H9 (cell line): ENCODE measurements at regions not wholly inside any gene's neighbourhood (a gene's known extent, or its start where the extent isn't known, plus 50 kb on each side); places are given as distances from the start of the nearest gene placed in this dataset.

Source experiments
- DNase-seq: peaks from one replicate; pipeline ENCODE4 v3.0.0-alpha.2; 2017
- H2AFZ ChIP-seq: one replicate; pipeline ENCODE4 v1.6.1; 2013; ENCODE audit warnings: mild to moderate bottlenecking, low read length, control low read depth, moderate library complexity
- H2AK5ac ChIP-seq: 2 replicates; pipeline ENCODE4 v1.6.1; 2013; ENCODE audit warnings: low read length, control low read depth, mixed read lengths; ENCODE audit not compliant: insufficient read length
- H2BK120ac ChIP-seq: one replicate; pipeline ENCODE4 v1.6.1; 2013; ENCODE audit warnings: low read depth, mild to moderate bottlenecking, low read length, control low read depth, inconsistent platforms; ENCODE audit not compliant: poor library complexity, severe bottlenecking
- H2BK12ac ChIP-seq: 2 replicates; pipeline ENCODE4 v1.6.1; 2013; ENCODE audit warnings: low read length, control low read depth, mixed read lengths, low read depth; ENCODE audit not compliant: insufficient read length
- H2BK15ac ChIP-seq: 2 replicates; pipeline ENCODE4 v1.6.1; 2013; ENCODE audit warnings: low read depth, low read length, control low read depth
- H2BK20ac ChIP-seq: one replicate; pipeline ENCODE4 v1.6.1; 2013; ENCODE audit warnings: low read depth, mild to moderate bottlenecking, low read length, control low read depth, inconsistent platforms; ENCODE audit not compliant: poor library complexity, severe bottlenecking
- H2BK5ac ChIP-seq: 2 replicates; pipeline ENCODE4 v1.6.1; 2013; ENCODE audit warnings: low read length, control low read depth, mixed read lengths; ENCODE audit not compliant: insufficient read length
- H3K14ac ChIP-seq: 2 replicates; pipeline ENCODE4 v1.6.1; 2013; ENCODE audit warnings: low read length, control low read depth; ENCODE audit not compliant: insufficient read depth
- H3K18ac ChIP-seq: 2 replicates; pipeline ENCODE4 v1.6.1; 2013; ENCODE audit warnings: low read depth, mild to moderate bottlenecking, mixed read lengths, low read length, control low read depth; ENCODE audit not compliant: insufficient read length
- H3K23ac ChIP-seq: 2 replicates; pipeline ENCODE4 v1.6.1; 2013; ENCODE audit warnings: low read length, control low read depth, mixed read lengths, low read depth; ENCODE audit not compliant: insufficient read length
- H3K23me2 ChIP-seq: 2 replicates; pipeline ENCODE4 v1.6.1; 2013; ENCODE audit warnings: low read depth, mild to moderate bottlenecking, mixed read lengths, low read length, control low read depth; ENCODE audit not compliant: insufficient read length, poor library complexity, severe bottlenecking
- H3K27ac ChIP-seq: 2 replicates; pipeline ENCODE4 v1.5.1; 2013; ENCODE audit warnings: low read length, control low read depth, mixed read lengths, low read depth; ENCODE audit not compliant: insufficient read length
- H3K27me3 ChIP-seq: 2 replicates; pipeline ENCODE4 v1.6.1; 2013; ENCODE audit warnings: low read length, control low read depth, inconsistent platforms; ENCODE audit not compliant: insufficient read depth
- H3K4ac ChIP-seq: 2 replicates; pipeline ENCODE4 v1.6.1; 2013; ENCODE audit warnings: low read depth, mild to moderate bottlenecking, control low read depth, inconsistent platforms, low read length, moderate library complexity
- H3K4me1 ChIP-seq: 2 replicates; pipeline ENCODE4 v1.6.1; 2013; ENCODE audit warnings: low read length, control low read depth, inconsistent platforms; ENCODE audit not compliant: insufficient read depth
- H3K4me2 ChIP-seq: 2 replicates; pipeline ENCODE4 v1.6.1; 2013; ENCODE audit warnings: low read length, control low read depth, mixed read lengths; ENCODE audit not compliant: insufficient read length, insufficient read depth
- H3K56ac ChIP-seq: 2 replicates; pipeline ENCODE4 v1.6.1; 2013; ENCODE audit warnings: low read depth, mild to moderate bottlenecking, mixed read lengths, low read length, control low read depth; ENCODE audit not compliant: insufficient read length
- H3K79me1 ChIP-seq: 2 replicates; pipeline ENCODE4 v1.6.1; 2013; ENCODE audit warnings: low read depth, mild to moderate bottlenecking, moderate library complexity, low read length, control low read depth, inconsistent platforms; ENCODE audit not compliant: insufficient read depth, poor library complexity, severe bottlenecking
- H3K79me2 ChIP-seq: 2 replicates; pipeline ENCODE4 v1.6.1; 2013; ENCODE audit warnings: low read length, control low read depth, inconsistent platforms; ENCODE audit not compliant: insufficient read depth
- H3K9ac ChIP-seq: 2 replicates; pipeline ENCODE4 v1.6.1; 2013; ENCODE audit warnings: low read length, control low read depth, mixed read lengths; ENCODE audit not compliant: insufficient read length; ENCODE audit errors: extremely low read depth
- H3K9me3 ChIP-seq: one replicate; pipeline ENCODE4 v1.6.1; 2013; ENCODE audit warnings: low read depth, low read length, inconsistent platforms; ENCODE audit not compliant: control insufficient read depth
- H3T11ph ChIP-seq: one replicate; pipeline ENCODE4 v1.6.1; 2013; ENCODE audit warnings: mild to moderate bottlenecking, low read length, control low read depth, inconsistent platforms
- H4K20me1 ChIP-seq: one replicate; pipeline ENCODE4 v1.6.1; 2013; ENCODE audit not compliant: control insufficient read depth, insufficient read length, insufficient read depth
- H4K5ac ChIP-seq: 2 replicates; pipeline ENCODE4 v1.6.1; 2013; ENCODE audit warnings: low read depth, mild to moderate bottlenecking, mixed read lengths, low read length, control low read depth; ENCODE audit not compliant: insufficient read length
- H4K8ac ChIP-seq: replicated peaks from 2 replicates; pipeline ENCODE4 v1.6.1; 2013; ENCODE audit warnings: low read length, control low read depth, mixed read lengths, low read depth; ENCODE audit not compliant: insufficient read length
- H4K91ac ChIP-seq: 2 replicates; pipeline ENCODE4 v1.6.1; 2013; ENCODE audit warnings: low read depth, mild to moderate bottlenecking, moderate library complexity, mixed read lengths, low read length, control low read depth; ENCODE audit not compliant: insufficient read length
- H3K27ac Mint-ChIP-seq, 3 experiments: 2 replicates in 2 of 3; 3 replicates in 1 of 3; pipeline ENCODE4 v1.8.0; 2020 to 2021; ENCODE audit warnings: mixed read lengths in 3 of 3, mild to moderate bottlenecking in 1 of 3, moderate library complexity in 1 of 3
- H3K27me3 Mint-ChIP-seq: 2 replicates; pipeline ENCODE4 v1.8.0; 2021; ENCODE audit warnings: low read depth, mild to moderate bottlenecking, moderate library complexity, mixed read lengths
- H3K36me3 Mint-ChIP-seq, 3 experiments: 2 replicates in 2 of 3; 3 replicates in 1 of 3; pipeline ENCODE4 v1.8.0; 2020 to 2021; ENCODE audit warnings: low read depth in 3 of 3, mixed read lengths in 3 of 3; ENCODE audit not compliant: insufficient read depth in 1 of 3
- H3K4me1 Mint-ChIP-seq, 2 experiments: 2 replicates each; pipeline ENCODE4 v1.8.0; 2020; ENCODE audit warnings: mixed read lengths in 2 of 2
- H3K4me3 Mint-ChIP-seq, 2 experiments: 2 replicates in 1 of 2; 3 replicates in 1 of 2; pipeline ENCODE4 v1.8.0; 2020 to 2021; ENCODE audit warnings: mild to moderate bottlenecking in 2 of 2, mixed read lengths in 2 of 2, moderate library complexity in 1 of 2
- H3K9me3 Mint-ChIP-seq, 2 experiments: 2 replicates in 1 of 2; 3 replicates in 1 of 2; pipeline ENCODE4 v1.8.0; 2020; ENCODE audit warnings: mild to moderate bottlenecking in 2 of 2, mixed read lengths in 2 of 2, moderate library complexity in 1 of 2
- WGBS: extraction: QIAGEN DNeasy Blood & Tissue Kit; methylation state at CpG from one replicate; pipeline ENCODE4 v1.1.7; 2013; ENCODE audit warnings: missing lambda C conversion rate, low lambda C conversion rate, mixed read lengths; ENCODE audit not compliant: insufficient read length; ENCODE audit errors: extremely low coverage; 5-methylcytosine and 5-hydroxymethylcytosine counted together
- TF ChIP-seq, protein P1 (sequence below): fragments of 200-600 bp; sonication (generic); conservative IDR thresholded peaks from 3 replicates; pipeline ENCODE4 v1.8.0; 2021; ENCODE audit warnings: antibody characterized with exemption, mild to moderate bottlenecking

DNA sequence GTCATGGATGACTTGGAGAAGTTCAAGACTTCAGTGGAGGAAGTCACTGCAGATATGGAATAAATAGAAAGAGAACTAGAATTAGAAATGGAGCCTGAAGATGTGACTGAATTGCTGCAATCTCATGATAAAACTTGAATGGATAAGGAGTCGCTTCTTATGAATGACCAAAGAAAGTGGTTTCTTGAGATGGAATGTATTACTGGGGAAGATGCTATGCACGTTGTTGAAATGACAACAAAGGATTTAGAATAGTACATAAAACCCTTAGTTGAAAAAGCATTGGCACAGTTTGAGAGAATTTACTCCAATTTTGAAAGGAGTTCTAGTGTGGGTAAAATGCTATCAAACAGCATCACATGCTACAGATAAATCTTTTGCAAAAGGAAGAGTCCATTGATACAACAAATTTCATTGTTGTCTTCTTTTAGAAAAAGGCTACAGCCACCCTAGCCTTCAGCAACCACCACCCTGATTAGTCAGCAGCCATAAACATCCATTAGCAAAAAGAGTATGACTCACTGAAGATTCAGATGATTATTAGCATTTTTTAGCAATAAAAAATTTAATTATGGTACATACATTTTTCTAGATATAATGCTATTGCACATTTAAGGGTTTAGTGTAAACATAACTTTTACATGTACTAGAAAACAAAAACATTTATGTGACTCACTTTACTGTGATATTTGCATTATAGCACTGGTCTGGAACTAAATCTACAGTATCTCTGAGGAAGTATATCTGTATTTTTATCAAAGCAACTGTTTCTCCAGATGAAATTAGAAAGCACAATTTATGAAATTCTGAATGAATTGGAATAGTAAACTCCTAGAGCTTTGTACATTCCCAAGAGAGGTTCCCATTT, 110.5 kb upstream of the TACR1 start:
- DNase-seq = no peak
- H2BK120ac ChIP-seq = no peak overlapping the region
- no peak overlapping the region for H3K9ac ChIP-seq
- H3K27me3 ChIP-seq = no peaks in the 10 kb centered on the region
- no peak overlapping the region for H2BK15ac ChIP-seq
- no peak overlapping the region for H3K4ac ChIP-seq
- no CpG with 5 or more reads among the region's 2 CpGs for WGBS
- H4K20me1 ChIP-seq = no peaks in the 10 kb centered on the region
- H3K9me3 ChIP-seq = no peaks in the 10 kb centered on the region
- no peak overlapping the region for H2AK5ac ChIP-seq
- TF ChIP-seq, protein P1, sequence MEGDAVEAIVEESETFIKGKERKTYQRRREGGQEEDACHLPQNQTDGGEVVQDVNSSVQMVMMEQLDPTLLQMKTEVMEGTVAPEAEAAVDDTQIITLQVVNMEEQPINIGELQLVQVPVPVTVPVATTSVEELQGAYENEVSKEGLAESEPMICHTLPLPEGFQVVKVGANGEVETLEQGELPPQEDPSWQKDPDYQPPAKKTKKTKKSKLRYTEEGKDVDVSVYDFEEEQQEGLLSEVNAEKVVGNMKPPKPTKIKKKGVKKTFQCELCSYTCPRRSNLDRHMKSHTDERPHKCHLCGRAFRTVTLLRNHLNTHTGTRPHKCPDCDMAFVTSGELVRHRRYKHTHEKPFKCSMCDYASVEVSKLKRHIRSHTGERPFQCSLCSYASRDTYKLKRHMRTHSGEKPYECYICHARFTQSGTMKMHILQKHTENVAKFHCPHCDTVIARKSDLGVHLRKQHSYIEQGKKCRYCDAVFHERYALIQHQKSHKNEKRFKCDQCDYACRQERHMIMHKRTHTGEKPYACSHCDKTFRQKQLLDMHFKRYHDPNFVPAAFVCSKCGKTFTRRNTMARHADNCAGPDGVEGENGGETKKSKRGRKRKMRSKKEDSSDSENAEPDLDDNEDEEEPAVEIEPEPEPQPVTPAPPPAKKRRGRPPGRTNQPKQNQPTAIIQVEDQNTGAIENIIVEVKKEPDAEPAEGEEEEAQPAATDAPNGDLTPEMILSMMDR = no peak
- no peaks in the 10 kb centered on the region for H3K79me2 ChIP-seq
- Mint-ChIP-seq H3K4me1 (peaks cover 0 to 2% of the 10 kb centered on the region in 2 experiments; a peak in 2 of 4 replicates), H3K9me3 (no peaks in the 10 kb centered on the region), H3K36me3 (no peaks in the 10 kb centered on the region; a peak in 1 of 7 replicates), H3K4me3 (no peak overlapping the region), H3K27ac (no peak overlapping the region), H3K27me3 (no peaks in the 10 kb centered on the region; the same call in 1 of the 2 replicates)
- no peak overlapping the region for H3K56ac ChIP-seq
- H3K23me2 ChIP-seq = no peaks in the 10 kb centered on the region
- H4K8ac ChIP-seq = no peak overlapping the region
- no peak overlapping the region for H4K91ac ChIP-seq
- no peak overlapping the region for H3K18ac ChIP-seq
- no peak overlapping the region for H3K27ac ChIP-seq
- no peak overlapping the region for H3K4me2 ChIP-seq
- H4K5ac ChIP-seq = no peak overlapping the region
- no peak overlapping the region for H3K23ac ChIP-seq
- H2BK12ac ChIP-seq = no peak overlapping the region
- H2BK5ac ChIP-seq = no peak overlapping the region
- H2AFZ ChIP-seq = no peak overlapping the region
- no peaks in the 10 kb centered on the region for H3K4me1 ChIP-seq
- no peak overlapping the region for H3K14ac ChIP-seq
- no peak overlapping the region for H2BK20ac ChIP-seq
- H3K79me1 ChIP-seq = no peaks in the 10 kb centered on the region
- no peak overlapping the region for H3T11ph ChIP-seq
